Thyroid gland (tissue), 4 donors: ENCODE measurements at regions not wholly inside any gene's neighbourhood (a gene's known extent, or its start where the extent isn't known, plus 50 kb on each side); places are given as distances from the start of the nearest gene placed in this dataset.

Source experiments
- POLR2A ChIP-seq, 2 donors: fragments of 450-650 bp; IDR thresholded peaks; one replicate each; pipeline ENCODE4 v1.6.1; 2017; ENCODE audit warnings: antibody characterized with exemption in 2 of 2, mild to moderate bottlenecking in 2 of 2, moderate library complexity in 1 of 2
- TF ChIP-seq, protein P1 (sequence below), 6 experiments: fragments of 200-600 bp in 3 of 6; fragments of 450-650 bp in 3 of 6; sonication (generic) in 3 of 6; IDR thresholded peaks; one replicate each; pipeline ENCODE4 v1.5.1; 2016 to 2019; ENCODE audit warnings: antibody characterized with exemption in 6 of 6, mild to moderate bottlenecking in 2 of 6, inconsistent platforms in 1 of 6, moderate library complexity in 1 of 6

DNA sequence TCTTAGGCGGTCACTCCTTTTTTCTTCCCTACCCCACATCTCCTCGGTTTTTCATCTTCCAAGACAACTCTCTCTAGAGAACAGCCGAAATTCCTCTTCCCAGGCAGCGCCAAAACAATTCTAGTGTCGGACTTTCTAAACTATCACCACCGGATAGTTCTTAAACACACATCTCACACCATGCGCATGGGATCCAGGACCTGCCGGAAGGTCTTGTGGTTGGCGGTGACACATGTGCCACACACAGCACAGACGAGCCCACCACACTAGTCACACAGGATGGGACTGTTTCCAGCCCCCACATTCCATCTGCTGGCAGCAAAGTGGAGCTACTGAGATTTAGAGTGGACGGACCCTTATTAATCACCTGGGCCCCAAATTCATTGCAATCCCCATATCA, 614.9 kb upstream of the CADM1 start:
- TF ChIP-seq, protein P1, sequence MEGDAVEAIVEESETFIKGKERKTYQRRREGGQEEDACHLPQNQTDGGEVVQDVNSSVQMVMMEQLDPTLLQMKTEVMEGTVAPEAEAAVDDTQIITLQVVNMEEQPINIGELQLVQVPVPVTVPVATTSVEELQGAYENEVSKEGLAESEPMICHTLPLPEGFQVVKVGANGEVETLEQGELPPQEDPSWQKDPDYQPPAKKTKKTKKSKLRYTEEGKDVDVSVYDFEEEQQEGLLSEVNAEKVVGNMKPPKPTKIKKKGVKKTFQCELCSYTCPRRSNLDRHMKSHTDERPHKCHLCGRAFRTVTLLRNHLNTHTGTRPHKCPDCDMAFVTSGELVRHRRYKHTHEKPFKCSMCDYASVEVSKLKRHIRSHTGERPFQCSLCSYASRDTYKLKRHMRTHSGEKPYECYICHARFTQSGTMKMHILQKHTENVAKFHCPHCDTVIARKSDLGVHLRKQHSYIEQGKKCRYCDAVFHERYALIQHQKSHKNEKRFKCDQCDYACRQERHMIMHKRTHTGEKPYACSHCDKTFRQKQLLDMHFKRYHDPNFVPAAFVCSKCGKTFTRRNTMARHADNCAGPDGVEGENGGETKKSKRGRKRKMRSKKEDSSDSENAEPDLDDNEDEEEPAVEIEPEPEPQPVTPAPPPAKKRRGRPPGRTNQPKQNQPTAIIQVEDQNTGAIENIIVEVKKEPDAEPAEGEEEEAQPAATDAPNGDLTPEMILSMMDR (IDR thresholded peaks at IDR 0.05), result no peak
- no peak for TF ChIP-seq POLR2A (IDR thresholded peaks at IDR 0.05)
